GM18505 (cell line): ENCODE measurements at regions not wholly inside any gene's neighbourhood (a gene's known extent, or its start where the extent isn't known, plus 50 kb on each side); places are given as distances from the start of the nearest gene placed in this dataset.

Experiments used
- ATAC-seq: cut with Tn5 transposase; IDR thresholded peaks from one replicate; pipeline ENCODE4 v1.9.1; 2021; ENCODE audit not compliant: unreplicated experiment
- POLR2A ChIP-seq: IDR thresholded peaks from 4 replicates; pipeline ENCODE4 v1.6.1; 2011; ENCODE audit warnings: borderline replicate concordance; ENCODE audit not compliant: insufficient read depth, insufficient read length; ENCODE audit errors: extremely low read depth

DNA sequence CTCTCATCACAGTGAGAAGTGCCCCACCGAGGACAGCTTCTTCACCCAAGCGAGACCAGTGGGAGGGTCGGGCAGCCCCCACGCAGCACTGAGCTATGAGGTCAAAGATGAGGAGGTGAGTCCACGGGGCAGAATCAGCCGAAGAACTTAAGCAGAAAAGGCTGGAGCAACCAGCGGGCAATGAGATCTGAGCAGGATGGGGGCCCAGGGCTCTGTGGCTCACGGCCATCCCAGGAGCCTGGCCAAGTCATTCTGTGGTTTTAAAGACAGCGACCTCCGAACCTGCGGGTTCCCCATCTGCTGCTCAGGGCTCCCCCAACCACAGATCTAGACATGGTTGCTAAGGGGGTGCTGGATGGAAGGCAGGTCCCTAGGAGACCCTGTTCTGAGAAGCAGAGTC lies 202.6 kb downstream of the RBFOX3 start:
- no peak for ATAC-seq
- no peak for TF ChIP-seq POLR2A

DNA sequence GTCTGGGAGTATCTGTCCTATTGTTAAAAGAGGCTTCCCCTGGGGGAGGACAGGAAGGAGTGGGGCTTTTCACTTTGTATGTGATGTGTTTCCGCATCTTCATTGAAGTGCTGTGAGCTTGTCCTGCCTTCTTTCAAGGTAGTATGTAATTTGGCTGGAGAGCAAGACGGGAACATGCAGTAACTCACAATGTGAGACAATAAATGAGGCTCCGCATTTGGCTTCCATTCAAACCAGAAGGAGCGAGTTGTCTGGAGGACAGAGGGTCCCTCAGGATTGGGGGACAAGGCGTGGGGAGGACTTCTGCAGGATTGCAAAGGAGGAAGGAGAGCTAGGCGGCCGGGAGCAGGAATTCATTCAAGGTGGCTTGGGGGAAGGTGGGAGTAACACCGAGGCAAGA lies 203.5 kb downstream of the RBFOX3 start:
- no peak for TF ChIP-seq POLR2A
- no peak for ATAC-seq

DNA sequence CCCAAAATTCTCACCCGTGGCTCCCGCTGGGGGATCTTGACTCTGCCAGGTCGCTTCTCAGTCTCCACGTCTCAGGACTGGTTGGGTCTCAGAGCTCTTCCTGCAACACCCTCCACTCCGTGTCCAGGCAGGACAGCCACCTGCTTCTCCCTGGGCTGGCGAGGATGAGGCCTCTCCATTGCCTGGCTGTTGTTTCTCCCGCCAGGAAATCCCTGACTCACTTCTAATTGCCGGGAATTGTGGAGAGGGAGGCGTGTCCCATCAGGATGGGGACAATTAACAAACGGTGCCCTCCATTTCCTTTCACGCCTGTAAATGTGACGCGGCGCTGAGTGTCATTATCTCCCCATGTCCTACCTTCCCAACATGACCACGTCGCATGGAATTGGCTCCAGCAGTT lies 204.5 kb downstream of the RBFOX3 start:
- no peak for ATAC-seq

GRCh38 chr17:79405823-79406222 lies 205.0 kb downstream of the RBFOX3 start:
- no peak for TF ChIP-seq POLR2A
- no peak for ATAC-seq

More for the DNA sequence above, 204.5 kb downstream of the RBFOX3 start:
- no peak for TF ChIP-seq POLR2A

- TF ChIP-seq POLR2A, result no peak
- no peak for ATAC-seq
Observed at GRCh38 chr17:79404136-79404911, 206.5 kb downstream of the RBFOX3 start.

DNA sequence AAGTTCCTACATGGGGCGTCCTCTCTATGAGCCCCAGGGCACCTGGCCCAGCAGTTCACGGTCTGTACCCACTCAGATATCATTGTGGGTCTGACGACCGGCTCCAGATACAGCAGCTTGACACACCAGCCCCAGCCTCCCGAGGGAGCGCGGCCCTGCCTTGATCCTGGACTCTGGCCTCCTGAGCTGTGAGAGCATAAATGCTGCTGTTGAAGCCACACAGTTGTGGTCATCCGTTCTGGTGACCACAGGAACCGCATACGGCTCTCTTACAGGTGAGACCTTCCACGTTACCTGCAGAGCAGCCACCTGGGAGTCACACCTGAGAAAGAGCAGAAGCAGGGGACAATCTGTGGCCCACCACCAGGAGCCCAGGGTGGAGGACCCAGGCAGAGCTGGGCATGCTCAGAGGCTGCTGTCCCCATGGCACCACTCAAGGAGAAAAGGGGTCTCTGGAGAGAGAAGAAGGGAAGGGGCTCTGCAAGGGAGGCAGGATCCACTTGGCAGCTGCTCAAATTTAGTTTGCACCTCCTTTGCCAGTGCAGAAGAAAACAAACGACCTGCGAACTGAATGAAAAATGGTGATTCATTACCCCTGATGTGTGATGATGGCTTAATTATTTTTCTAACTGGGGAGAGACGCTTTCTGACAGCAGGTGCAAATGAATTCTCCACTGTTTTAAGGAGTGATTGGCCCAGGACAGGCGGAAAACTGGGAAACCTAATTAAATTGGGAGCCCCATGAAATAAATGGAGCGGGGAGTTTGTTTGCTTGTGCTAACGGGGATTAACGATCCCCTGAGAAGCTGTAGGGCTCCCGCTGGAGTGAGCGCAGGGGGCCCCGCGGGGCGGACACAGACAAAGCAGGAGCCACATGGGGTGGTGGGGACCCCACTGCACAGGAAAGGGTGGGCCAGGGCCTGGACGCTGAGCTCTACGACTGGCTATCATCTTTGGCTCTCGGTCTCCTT lies 208.9 kb downstream of the RBFOX3 start:
- no peak for TF ChIP-seq POLR2A
- ATAC-seq, result no peak

DNA sequence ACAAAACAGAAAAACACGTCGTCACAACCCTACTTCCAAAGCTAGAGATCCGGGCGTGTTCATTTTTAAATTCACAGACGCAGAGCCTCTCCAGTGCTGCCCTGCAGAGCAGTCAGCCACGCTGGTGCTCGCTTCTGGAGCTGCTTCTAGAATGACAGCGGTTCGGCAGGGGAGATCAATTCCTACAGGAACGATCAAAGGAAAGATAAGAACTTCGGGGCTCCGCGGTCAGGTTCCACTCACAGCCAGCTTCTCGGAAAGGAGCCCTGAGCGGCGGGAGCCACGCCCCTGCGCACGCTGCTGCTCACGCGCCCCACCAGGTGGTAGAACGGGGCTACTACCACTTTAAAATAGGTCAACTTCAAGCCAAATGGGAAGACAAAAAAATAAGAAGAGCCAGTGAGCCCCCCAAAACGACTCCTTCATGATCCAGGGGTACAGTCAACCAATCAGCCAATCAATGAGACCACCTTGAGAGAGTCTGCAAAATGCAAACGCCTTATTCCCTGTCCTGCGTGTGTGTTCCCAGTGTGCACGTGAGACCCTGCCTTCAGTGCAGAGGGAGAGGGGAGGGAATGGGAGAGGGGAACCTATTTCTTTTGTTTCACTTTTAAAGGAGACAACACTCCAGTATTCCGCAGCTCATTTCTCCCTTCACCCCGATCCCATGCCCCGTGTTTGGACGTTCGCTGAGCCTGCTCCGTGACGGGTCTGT lies 209.7 kb downstream of the RBFOX3 start:
- TF ChIP-seq POLR2A, result no peak
- ATAC-seq, result no peak

DNA sequence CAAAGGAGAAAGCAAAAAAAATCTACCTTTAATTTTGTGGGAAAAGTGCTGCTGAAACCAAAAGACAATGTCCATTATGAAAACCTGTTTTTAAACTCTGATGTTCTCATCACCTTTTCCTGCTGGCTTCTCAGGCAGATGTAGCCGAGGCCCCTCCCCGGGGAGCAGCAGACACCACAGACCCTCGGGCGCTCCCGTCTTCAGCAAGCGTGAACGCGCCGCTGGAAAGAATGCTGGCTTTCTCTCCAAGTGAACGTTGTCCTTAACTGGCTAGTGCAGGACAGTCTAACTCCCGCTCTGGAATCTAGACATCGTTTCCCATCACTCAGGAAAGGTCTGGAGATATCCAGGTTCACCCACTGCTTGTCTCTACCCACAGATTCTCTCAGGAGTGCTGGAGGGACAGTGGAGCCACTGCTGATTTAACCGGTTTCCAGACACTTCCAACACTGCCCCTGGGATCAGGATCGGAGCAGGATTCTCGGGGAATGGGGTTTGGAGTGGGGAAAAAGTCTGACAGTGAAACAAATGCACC lies 211.2 kb downstream of the RBFOX3 start:
- TF ChIP-seq POLR2A, result no peak
- no peak for ATAC-seq

GRCh38 chr17:79398441-79398840 lies 212.4 kb downstream of the RBFOX3 start:
- TF ChIP-seq POLR2A, result no peak
- ATAC-seq, result no peak

DNA sequence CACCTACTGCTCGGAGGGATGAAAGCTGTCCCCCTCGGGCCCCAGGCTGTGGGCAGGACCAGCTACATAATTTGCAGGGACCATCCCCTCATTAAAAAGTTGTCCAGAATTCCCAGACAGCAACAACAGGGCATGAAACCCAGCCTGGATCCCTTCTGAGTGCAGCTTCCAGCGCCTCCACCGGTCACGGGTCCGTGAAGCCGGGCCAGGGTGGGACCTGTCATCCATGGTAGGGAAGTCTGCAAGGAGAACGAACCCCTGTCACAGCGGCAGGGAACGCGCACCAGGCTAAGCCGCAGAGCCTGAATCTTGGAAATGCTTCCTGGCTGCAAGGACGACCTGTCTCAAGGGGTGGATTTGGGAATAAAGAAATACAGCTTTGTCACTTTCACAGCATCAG lies 214.2 kb downstream of the RBFOX3 start:
- TF ChIP-seq POLR2A, result no peak
- ATAC-seq, result no peak

DNA sequence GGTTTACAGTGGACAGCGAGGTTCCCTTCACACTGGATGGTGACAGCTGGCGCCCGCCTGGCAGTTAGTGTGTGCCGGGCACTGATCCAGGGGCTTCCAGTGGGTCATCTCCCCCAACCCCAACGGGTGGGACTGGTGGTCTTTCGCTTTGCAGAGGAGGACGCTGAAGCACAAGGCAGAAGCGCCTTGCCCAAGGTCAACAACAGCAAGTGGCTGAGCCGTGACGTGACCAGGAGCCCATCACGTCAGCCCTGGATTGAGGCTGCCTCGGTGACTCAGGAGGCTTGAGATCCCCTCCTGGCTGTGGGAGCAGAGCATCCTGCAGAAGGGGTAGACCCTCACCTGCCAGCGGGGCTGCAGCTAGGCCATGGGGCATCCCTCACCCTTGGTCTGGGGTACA lies 215.3 kb downstream of the RBFOX3 start:
- no peak for ATAC-seq

GRCh38 chr17:79395066-79395465 lies 215.8 kb downstream of the RBFOX3 start:
- TF ChIP-seq POLR2A, result no peak
- no peak for ATAC-seq

More for the DNA sequence above, 215.3 kb downstream of the RBFOX3 start:
- TF ChIP-seq POLR2A, result no peak
